ENCODE measurements at regions not wholly inside any gene's neighbourhood (a gene's known extent, or its start where the extent isn't known, plus 50 kb on each side); places are given as distances from the start of the nearest gene placed in this dataset.

GRCh38 chr7:10662982-10663884, 310.4 kb upstream of the PHF14 start:
- Mint-ChIP-seq H3K4me3 (no peak overlapping the region), H3K36me3 (ENCODE audit: low read depth) (no peaks in the 10 kb centered on the region), H3K9me3 (no peaks in the 10 kb centered on the region), H3K4me1 (peaks cover 7% of the 10 kb centered on the region), H3K27me3 (ENCODE audit: insufficient read depth) (no peaks in the 10 kb centered on the region), H3K27ac (no peak overlapping the region)
- no peak overlapping the region for H3K27ac ChIP-seq (ENCODE audit: low read depth, low read length)
- H3K27me3 ChIP-seq (ENCODE audit: control insufficient read depth, insufficient read depth, low read length, poor library complexity, severe bottlenecking): no peaks in the 10 kb centered on the region
- H3K9ac ChIP-seq (ENCODE audit: extremely low read depth, low read length, poor library complexity, severe bottlenecking): no peak overlapping the region
- WGBS, 2 experiments (ENCODE audit: insufficient coverage in 1 of 2, insufficient read length in 1 of 2): 88 to 100% methylated on average over 2 to 5 of the region's 5 CpGs
- no peaks in the 10 kb centered on the region for H3K36me3 ChIP-seq (ENCODE audit: control insufficient read depth, insufficient read depth, low read length)
- no peaks in the 10 kb centered on the region for H3K4me1 ChIP-seq (ENCODE audit: control insufficient read depth, insufficient read depth, low read length)
- DNase-seq: no peak
- TF ChIP-seq CTCF (conservative IDR thresholded peaks at IDR 0.05): no peak
- no peaks in the 10 kb centered on the region for H3K9me3 ChIP-seq (ENCODE audit: control insufficient read depth, low read length)
- H3K4me3 ChIP-seq (ENCODE audit: low read length): no peak overlapping the region

- H3K27me3 ChIP-seq (ENCODE audit: control insufficient read depth, insufficient read depth, low read length, poor library complexity, severe bottlenecking): no peaks in the 10 kb centered on the region
- peaks cover 2% of the 10 kb centered on the region for H3K9me3 Mint-ChIP-seq
- H3K4me1 ChIP-seq (ENCODE audit: control insufficient read depth, insufficient read depth, low read length): no peaks in the 10 kb centered on the region
- no peak for TF ChIP-seq CTCF (conservative IDR thresholded peaks at IDR 0.05)
- no peaks in the 10 kb centered on the region for H3K36me3 Mint-ChIP-seq (ENCODE audit: low read depth)
- H3K27me3 Mint-ChIP-seq (ENCODE audit: insufficient read depth): no peaks in the 10 kb centered on the region
- H3K4me3 ChIP-seq (ENCODE audit: low read length): no peak overlapping the region
- no peak overlapping the region for H3K9ac ChIP-seq (ENCODE audit: extremely low read depth, low read length, poor library complexity, severe bottlenecking)
- peaks cover 7% of the 10 kb centered on the region for H3K4me1 Mint-ChIP-seq
- no peak for DNase-seq
- no peak overlapping the region for H3K27ac Mint-ChIP-seq
- H3K9me3 ChIP-seq (ENCODE audit: control insufficient read depth, low read length): no peaks in the 10 kb centered on the region
- WGBS, 2 experiments (ENCODE audit: insufficient coverage in 1 of 2, insufficient read length in 1 of 2): 88 to 100% methylated on average over 2 to 5 of the region's 5 CpGs
- H3K27ac ChIP-seq (ENCODE audit: low read depth, low read length): no peak overlapping the region
- H3K36me3 ChIP-seq (ENCODE audit: control insufficient read depth, insufficient read depth, low read length): no peaks in the 10 kb centered on the region
- H3K4me3 Mint-ChIP-seq: no peak overlapping the region
Observed at GRCh38 chr7:10672186-10672585, 301.5 kb upstream of the PHF14 start.

GRCh38 chr7:10677211-10677610, 296.5 kb upstream of the PHF14 start:
- Mint-ChIP-seq H3K9me3 (no peaks in the 10 kb centered on the region), H3K27ac (no peak overlapping the region), H3K4me3 (no peak overlapping the region), H3K27me3 (ENCODE audit: insufficient read depth) (no peaks in the 10 kb centered on the region), H3K36me3 (ENCODE audit: low read depth) (no peaks in the 10 kb centered on the region), H3K4me1 (peaks cover 10% of the 10 kb centered on the region)
- no peak for DNase-seq
- H3K9me3 ChIP-seq (ENCODE audit: control insufficient read depth, low read length): no peaks in the 10 kb centered on the region
- H3K4me1 ChIP-seq (ENCODE audit: control insufficient read depth, insufficient read depth, low read length): peaks cover 4% of the 10 kb centered on the region
- H3K27ac ChIP-seq (ENCODE audit: low read depth, low read length): no peak overlapping the region
- no peaks in the 10 kb centered on the region for H3K27me3 ChIP-seq (ENCODE audit: control insufficient read depth, insufficient read depth, low read length, poor library complexity, severe bottlenecking)
- H3K36me3 ChIP-seq (ENCODE audit: control insufficient read depth, insufficient read depth, low read length): no peaks in the 10 kb centered on the region
- 94 to 100% methylated on average over 2 of the region's 2 CpGs for WGBS, 2 experiments (ENCODE audit: insufficient coverage in 1 of 2, insufficient read length in 1 of 2)
- TF ChIP-seq CTCF (conservative IDR thresholded peaks at IDR 0.05): no peak
- H3K9ac ChIP-seq (ENCODE audit: extremely low read depth, low read length, poor library complexity, severe bottlenecking): no peak overlapping the region
- H3K4me3 ChIP-seq (ENCODE audit: low read length): no peak overlapping the region
